GM19351 (cell line): ENCODE measurements at regions not wholly inside any gene's neighbourhood (a gene's known extent, or its start where the extent isn't known, plus 50 kb on each side); places are given as distances from the start of the nearest gene placed in this dataset.
A peak's percentile ranks its signal among the peaks of the same experiment; 100 is the strongest.
"Not testable (repeated sequence)": the region's sequence is repeated elsewhere in the genome, so short reads cannot be mapped to it uniquely, and the experiment has no call there.

Experiments
- ATAC-seq: cut with Tn5 transposase; IDR thresholded peaks from one replicate; pipeline ENCODE4 v1.9.1; 2021; ENCODE audit warnings: mild to moderate bottlenecking, moderate library complexity; ENCODE audit not compliant: unreplicated experiment

- no peak for ATAC-seq
Measured at GRCh38 chr10:114730291-114730690, 72.2 kb upstream of the ABLIM1 start.

- ATAC-seq: no peak
Measured at GRCh38 chr10:114732931-114733330, 74.9 kb upstream of the ABLIM1 start.

- no peak for ATAC-seq
Measured at GRCh38 chr10:114735946-114736345, 77.9 kb upstream of the ABLIM1 start.

- peak; percentile 60 for ATAC-seq
Measured at GRCh38 chr10:114743521-114744231, 77.9 kb upstream of the FHIP2A start.

GRCh38 chr10:114746531-114746930 lies 75.0 kb upstream of the FHIP2A start:
- ATAC-seq: no peak

GRCh38 chr10:114748241-114748640 lies 73.3 kb upstream of the FHIP2A start:
- ATAC-seq: no peak

GRCh38 chr10:114749014-114749413 lies 72.6 kb upstream of the FHIP2A start:
- no peak for ATAC-seq

- no peak for ATAC-seq
Measured at GRCh38 chr10:114749510-114749909, 72.1 kb upstream of the FHIP2A start.

- ATAC-seq: no peak
Measured at GRCh38 chr10:114751856-114752255, 69.7 kb upstream of the FHIP2A start.

GRCh38 chr10:114752570-114752969 lies 69.0 kb upstream of the FHIP2A start:
- not testable (repeated sequence) for ATAC-seq

GRCh38 chr10:114753126-114753525 lies 68.5 kb upstream of the FHIP2A start:
- no peak for ATAC-seq

- ATAC-seq: no peak
Measured at GRCh38 chr10:114754445-114755320, 66.9 kb upstream of the FHIP2A start.

GRCh38 chr10:114755537-114755936 lies 66.0 kb upstream of the FHIP2A start:
- no peak for ATAC-seq

- no peak for ATAC-seq
Measured at GRCh38 chr10:114758331-114758730, 63.2 kb upstream of the FHIP2A start.

- ATAC-seq: no peak
Measured at GRCh38 chr10:114761205-114762193, 60.1 kb upstream of the FHIP2A start.

GRCh38 chr10:114762811-114763210 lies 58.8 kb upstream of the FHIP2A start:
- no peak for ATAC-seq

GRCh38 chr10:114764656-114765055 lies 56.9 kb upstream of the FHIP2A start:
- no peak for ATAC-seq

GRCh38 chr10:114766470-114766869 lies 55.1 kb upstream of the FHIP2A start:
- ATAC-seq: no peak

GRCh38 chr10:114767101-114767985 lies 54.2 kb upstream of the FHIP2A start:
- ATAC-seq: peak; percentile 42
